ENCODE measurements at regions not wholly inside any gene's neighbourhood (a gene's known extent, or its start where the extent isn't known, plus 50 kb on each side); places are given as distances from the start of the nearest gene placed in this dataset.

- DNase-seq (ENCODE audit: low spot score) = no peak
Observed at GRCh38 chr2:123077101-123077500, 948.0 kb upstream of the CNTNAP5 start.

GRCh38 chr2:123080331-123080730, 944.8 kb upstream of the CNTNAP5 start:
- no peak for DNase-seq (ENCODE audit: low spot score)

GRCh38 chr2:123085484-123085883, 939.6 kb upstream of the CNTNAP5 start:
- no peak for DNase-seq (ENCODE audit: low spot score)

GRCh38 chr2:123086613-123087385, 938.3 kb upstream of the CNTNAP5 start:
- DNase-seq (ENCODE audit: low spot score) = no peak

GRCh38 chr2:123091471-123091870, 933.6 kb upstream of the CNTNAP5 start:
- DNase-seq (ENCODE audit: low spot score) = no peak

- no peak for DNase-seq (ENCODE audit: low spot score)
Observed at GRCh38 chr2:123093199-123093598, 931.9 kb upstream of the CNTNAP5 start.

- DNase-seq (ENCODE audit: low spot score) = no peak
Observed at GRCh38 chr2:123095219-123095835, 929.8 kb upstream of the CNTNAP5 start.

GRCh38 chr2:123098619-123099018, 926.5 kb upstream of the CNTNAP5 start:
- DNase-seq (ENCODE audit: low spot score) = no peak

GRCh38 chr2:123101434-123101833, 923.7 kb upstream of the CNTNAP5 start:
- no peak for DNase-seq (ENCODE audit: low spot score)

- DNase-seq (ENCODE audit: low spot score) = no peak
Observed at GRCh38 chr2:123103902-123104301, 921.2 kb upstream of the CNTNAP5 start.

- no peak for DNase-seq (ENCODE audit: low spot score)
Observed at GRCh38 chr2:123116595-123116994, 908.5 kb upstream of the CNTNAP5 start.

- no peak for DNase-seq (ENCODE audit: low spot score)
Observed at GRCh38 chr2:123127236-123127635, 897.9 kb upstream of the CNTNAP5 start.

GRCh38 chr2:123128951-123129350, 896.1 kb upstream of the CNTNAP5 start:
- no peak for DNase-seq (ENCODE audit: low spot score)

GRCh38 chr2:123136419-123136818, 888.7 kb upstream of the CNTNAP5 start:
- no peak for DNase-seq (ENCODE audit: low spot score)

GRCh38 chr2:123144082-123144481, 881.0 kb upstream of the CNTNAP5 start:
- no peak for DNase-seq (ENCODE audit: low spot score)

- no peak for DNase-seq (ENCODE audit: low spot score)
Observed at GRCh38 chr2:123153041-123153440, 872.0 kb upstream of the CNTNAP5 start.

- DNase-seq (ENCODE audit: low spot score) = no peak
Observed at GRCh38 chr2:123154195-123154594, 870.9 kb upstream of the CNTNAP5 start.

GRCh38 chr2:123157016-123157415, 868.1 kb upstream of the CNTNAP5 start:
- DNase-seq (ENCODE audit: low spot score) = no peak

GRCh38 chr2:123162400-123163016, 862.6 kb upstream of the CNTNAP5 start:
- DNase-seq (ENCODE audit: low spot score) = no peak

- no peak for DNase-seq (ENCODE audit: low spot score)
Observed at GRCh38 chr2:123163398-123163797, 861.7 kb upstream of the CNTNAP5 start.

- no peak for DNase-seq (ENCODE audit: low spot score)
Observed at GRCh38 chr2:123164216-123164615, 860.9 kb upstream of the CNTNAP5 start.

- DNase-seq (ENCODE audit: low spot score) = no peak
Observed at GRCh38 chr2:123165616-123166015, 859.5 kb upstream of the CNTNAP5 start.

GRCh38 chr2:123179526-123179925, 845.6 kb upstream of the CNTNAP5 start:
- no peak for DNase-seq (ENCODE audit: low spot score)

Measured in SK-N-DZ (cell line).